HepG2 (cell line): ENCODE measurements at regions not wholly inside any gene's neighbourhood (a gene's known extent, or its start where the extent isn't known, plus 50 kb on each side); places are given as distances from the start of the nearest gene placed in this dataset.

Experiments used
- ATAC-seq: fragments of 200-7000 bp; cut with Tn5 transposase; 3 replicates; pipeline ENCODE4 v1.9.1; 2020; ENCODE audit warnings: mild to moderate bottlenecking, moderate library complexity
- BruUV-seq: library from RNA; stranded (reverse); fragments of 400-500 nt; replicated peaks from 2 replicates; lab custom pipeline; 2021; lab: Mats Ljungman, UMichigan
- CTCF ChIA-PET: fragments of 300-600 bp; formaldehyde crosslinking; extraction: SDS; loops from one replicate; lab custom pipeline; 2021; ENCODE audit warnings: low total read pairs, inconsistent platforms, low intra/inter-chr PET ratio; lab: Yijun Ruan, JAX
- POLR2A ChIA-PET: fragments of 350-600 bp; sonication (Branson Sonifier 250); formaldehyde crosslinking; loops from one replicate; lab custom pipeline; 2020; ENCODE audit warnings: antibody characterized with exemption, inconsistent platforms; lab: Yijun Ruan, JAX
- DNase-seq: peaks from one replicate; pipeline ENCODE4 v3.0.0-alpha.2; 2015; ENCODE audit warnings: low spot score
- FAIRE-seq: peaks from 3 replicates; lab custom pipeline; 2011; peaks lifted over from hg19 to GRCh38; lab: Jason Lieb, UNC
- H2AFZ ChIP-seq: one replicate; pipeline ENCODE4 v1.6.1; 2011; ENCODE audit warnings: low read length, inconsistent platforms
- H3K27ac ChIP-seq: fragments of 300-600 bp; 3 replicates; pipeline ENCODE4 v1.8.0; 2011; ENCODE audit warnings: mixed run types, mild to moderate bottlenecking, mixed read lengths, low read length, inconsistent platforms; ENCODE audit not compliant: insufficient read depth; ENCODE audit errors: extremely low read length
- H3K27me3 ChIP-seq, 2 experiments: fragments of 200-600 bp in 1 of 2; 2 replicates in 1 of 2; 3 replicates in 1 of 2; pipeline versions ENCODE4 v1.6.0 to v1.8.0; 2011; ENCODE audit warnings: low read length in 2 of 2, mild to moderate bottlenecking in 2 of 2, moderate library complexity in 2 of 2, inconsistent platforms in 1 of 2; ENCODE audit not compliant: insufficient read depth in 2 of 2, control insufficient read depth in 1 of 2
- H3K36me3 ChIP-seq, 2 experiments: fragments of 200-600 bp in 1 of 2; replicated peaks in 1 of 2; 2 replicates in 1 of 2; 3 replicates in 1 of 2; pipeline versions ENCODE4 v1.5.1 to v1.8.0; 2011; ENCODE audit warnings: low read length in 2 of 2, inconsistent platforms in 1 of 2; ENCODE audit not compliant: insufficient read depth in 2 of 2, control insufficient read depth in 1 of 2
- H3K4me1 ChIP-seq: 2 replicates; pipeline ENCODE4 v1.5.1; 2012; ENCODE audit warnings: low read length, inconsistent platforms; ENCODE audit not compliant: insufficient read depth
- H3K4me2 ChIP-seq: 2 replicates; pipeline ENCODE4 v1.6.0; 2011; ENCODE audit warnings: low read depth, low read length, inconsistent platforms
- H3K4me3 ChIP-seq, 3 experiments: fragments of 200-600 bp in 1 of 3; sonication (generic), shearing (Covaris generic) in 1 of 3; replicated peaks in 1 of 3; 2 replicates each; pipeline ENCODE4 v1.5.1; 2011 to 2016; ENCODE audit warnings: low read length in 3 of 3, inconsistent platforms in 2 of 3, low read depth in 2 of 3, mild to moderate bottlenecking in 2 of 3, control low read depth in 1 of 3, mixed read lengths in 1 of 3; ENCODE audit not compliant: insufficient read depth in 1 of 3
- H3K79me2 ChIP-seq: one replicate; pipeline ENCODE4 v1.6.1; 2011; ENCODE audit warnings: low read length, inconsistent platforms; ENCODE audit not compliant: insufficient read depth
- H3K9ac ChIP-seq: 2 replicates; pipeline ENCODE4 v1.6.0; 2011; ENCODE audit warnings: mild to moderate bottlenecking, low read depth, low read length, inconsistent platforms; ENCODE audit not compliant: insufficient read depth
- H3K9me3 ChIP-seq: 2 replicates; pipeline ENCODE4 v1.5.1; 2012; ENCODE audit warnings: mild to moderate bottlenecking, low read length
- H4K20me1 ChIP-seq: 2 replicates; pipeline ENCODE4 v1.6.0; 2011; ENCODE audit warnings: inconsistent platforms, mild to moderate bottlenecking, low read length, moderate library complexity; ENCODE audit not compliant: insufficient read depth
- AHR ChIP-seq: IDR thresholded peaks from 2 replicates; pipeline ENCODE4 v1.6.1; 2018; ENCODE audit warnings: missing genetic modification reagents, missing compliant biosample characterization
- CREB1 ChIP-seq, 2 experiments: fragments of 450-650 bp in 1 of 2; IDR thresholded peaks; 2 replicates each; pipeline ENCODE4 v1.6.1; 2016 to 2017; ENCODE audit warnings: control low read depth in 1 of 2, mild to moderate bottlenecking in 1 of 2, missing compliant biosample characterization in 1 of 2, missing genetic modification characterization in 1 of 2
- FOXM1 ChIP-seq: sonication (generic); formaldehyde crosslinking; IDR thresholded peaks from 2 replicates; pipeline ENCODE4 v1.5.0; 2020; ENCODE audit warnings: missing genetic modification reagents
- GABPA ChIP-seq, 2 experiments: IDR thresholded peaks; 2 replicates each; pipeline ENCODE4 v1.6.1; 2011 to 2016; ENCODE audit warnings: low read depth in 2 of 2, low read length in 1 of 2, missing biosample characterization in 1 of 2, missing genetic modification characterization in 1 of 2
- HNRNPK ChIP-seq: fragments of 200-400 bp; formaldehyde crosslinking; IDR thresholded peaks from 2 replicates; pipeline ENCODE4 v1.6.1; 2018; ENCODE audit warnings: low read length, low read depth, moderate library complexity, mild to moderate bottlenecking; ENCODE audit not compliant: poor library complexity, severe bottlenecking
- STAG1 ChIP-seq: sonication (generic); formaldehyde crosslinking; IDR thresholded peaks from 2 replicates; pipeline ENCODE4 v1.4.0; 2020; ENCODE audit warnings: missing genetic modification reagents
- TRIM22 ChIP-seq: fragments of 450-650 bp; IDR thresholded peaks from 2 replicates; pipeline ENCODE4 v1.6.1; 2017
- USF2 ChIP-seq, 2 experiments: sonication (generic) in 1 of 2; formaldehyde crosslinking in 1 of 2; IDR thresholded peaks; 2 replicates each; pipeline versions ENCODE4 v1.5.1 to v1.6.1; 2011 to 2020; ENCODE audit warnings: borderline replicate concordance in 1 of 2, low read depth in 1 of 2, low read length in 1 of 2, mild to moderate bottlenecking in 1 of 2, missing genetic modification reagents in 1 of 2, moderate library complexity in 1 of 2
- ZMAT3 ChIP-seq: sonication (generic); formaldehyde crosslinking; conservative IDR thresholded peaks from 2 replicates; pipeline ENCODE4 v1.7.0; 2021; ENCODE audit warnings: missing genetic modification reagents
- ZNF274 ChIP-seq: sonication (generic); formaldehyde crosslinking; IDR thresholded peaks from 2 replicates; pipeline ENCODE4 v1.5.1; 2020; ENCODE audit warnings: mild to moderate bottlenecking, missing genetic modification reagents
- ZNF414 ChIP-seq: sonication (generic); formaldehyde crosslinking; IDR thresholded peaks from 2 replicates; pipeline ENCODE4 v1.5.0; 2020; ENCODE audit warnings: missing genetic modification reagents
- ZNF503 ChIP-seq: sonication (generic); formaldehyde crosslinking; IDR thresholded peaks from 2 replicates; pipeline ENCODE4 v1.4.0; 2020; ENCODE audit warnings: missing genetic modification reagents
- ZNF576 ChIP-seq: sonication (generic); formaldehyde crosslinking; IDR thresholded peaks from 2 replicates; pipeline ENCODE4 v1.4.0; 2020; ENCODE audit warnings: mild to moderate bottlenecking, missing genetic modification reagents
- ZNF768 ChIP-seq: sonication (generic); formaldehyde crosslinking; IDR thresholded peaks from 2 replicates; pipeline ENCODE4 v1.4.0; 2020; ENCODE audit warnings: missing genetic modification reagents
- WGBS: methylation state at CpG from one replicate; pipeline ENCODE4 v1.1.6; 2017; ENCODE audit warnings: low lambda C conversion rate; 5-methylcytosine and 5-hydroxymethylcytosine counted together
- in situ Hi-C: cut with HindIII; loops from 2 replicates; pipeline ENCODE4 v1.10.0; 2017; ENCODE audit warnings: low pct_unique_long_range_greater_than_20kb; ENCODE audit not compliant: extremely low pct_ligation_motif_present
- intact Hi-C: fragments of 100-400 bp; cut with micrococcal nuclease; formaldehyde crosslinking; loops from one replicate; pipeline ENCODE4 v1.10.0; 2022; ENCODE audit not compliant: unreplicated experiment
- TF ChIP-seq, protein P1 (sequence below): sonication (generic); formaldehyde crosslinking; IDR thresholded peaks from 2 replicates; pipeline ENCODE4 v1.5.1; 2020; ENCODE audit warnings: mild to moderate bottlenecking, missing genetic modification reagents

DNA sequence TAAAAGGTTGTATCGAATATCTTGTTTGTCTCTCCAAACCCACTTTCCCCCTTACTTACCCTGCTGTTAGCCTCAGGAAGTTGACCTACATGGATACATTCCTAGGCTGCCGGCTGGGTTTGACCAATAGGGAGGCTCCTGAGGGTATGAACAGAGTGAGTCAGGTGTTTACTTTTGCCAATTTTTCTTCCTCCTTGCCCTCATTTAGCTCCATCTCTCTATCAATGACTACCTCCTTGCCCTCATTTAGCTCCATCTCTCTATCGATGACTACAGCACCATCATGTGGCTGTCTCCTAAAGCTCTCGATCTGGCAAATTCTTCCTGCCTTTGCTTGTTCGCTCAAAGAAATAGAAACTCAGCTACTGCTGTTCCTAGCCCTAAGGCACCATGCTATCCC, 571.9 kb upstream of the CRIM1 start:
- Histone ChIP-seq H3K9me3 (peaks cover 83% of the 10 kb centered on the region), H3K9ac (no peak overlapping the region), H3K4me2 (no peak overlapping the region), H2AFZ (no peak overlapping the region), H4K20me1 (no peaks in the 10 kb centered on the region), H3K36me3 (no peaks in the 10 kb centered on the region), H3K27me3 (no peaks in the 10 kb centered on the region), H3K4me1 (no peaks in the 10 kb centered on the region), H3K27ac (no peak overlapping the region), H3K79me2 (no peaks in the 10 kb centered on the region), H3K4me3 (no peak overlapping the region)
- ChIA-PET POLR2A (no interaction called here), CTCF (no interaction called here)
- FAIRE-seq: no peak
- WGBS: 17% methylated on average over 5 of the region's 5 CpGs
- ATAC-seq: no peak
- in situ Hi-C loops (no loop called here), intact Hi-C loops (no loop called here)
- no TSS peak for BruUV-seq
- peak; percentile 32 for DNase-seq
- TF ChIP-seq, protein P1, sequence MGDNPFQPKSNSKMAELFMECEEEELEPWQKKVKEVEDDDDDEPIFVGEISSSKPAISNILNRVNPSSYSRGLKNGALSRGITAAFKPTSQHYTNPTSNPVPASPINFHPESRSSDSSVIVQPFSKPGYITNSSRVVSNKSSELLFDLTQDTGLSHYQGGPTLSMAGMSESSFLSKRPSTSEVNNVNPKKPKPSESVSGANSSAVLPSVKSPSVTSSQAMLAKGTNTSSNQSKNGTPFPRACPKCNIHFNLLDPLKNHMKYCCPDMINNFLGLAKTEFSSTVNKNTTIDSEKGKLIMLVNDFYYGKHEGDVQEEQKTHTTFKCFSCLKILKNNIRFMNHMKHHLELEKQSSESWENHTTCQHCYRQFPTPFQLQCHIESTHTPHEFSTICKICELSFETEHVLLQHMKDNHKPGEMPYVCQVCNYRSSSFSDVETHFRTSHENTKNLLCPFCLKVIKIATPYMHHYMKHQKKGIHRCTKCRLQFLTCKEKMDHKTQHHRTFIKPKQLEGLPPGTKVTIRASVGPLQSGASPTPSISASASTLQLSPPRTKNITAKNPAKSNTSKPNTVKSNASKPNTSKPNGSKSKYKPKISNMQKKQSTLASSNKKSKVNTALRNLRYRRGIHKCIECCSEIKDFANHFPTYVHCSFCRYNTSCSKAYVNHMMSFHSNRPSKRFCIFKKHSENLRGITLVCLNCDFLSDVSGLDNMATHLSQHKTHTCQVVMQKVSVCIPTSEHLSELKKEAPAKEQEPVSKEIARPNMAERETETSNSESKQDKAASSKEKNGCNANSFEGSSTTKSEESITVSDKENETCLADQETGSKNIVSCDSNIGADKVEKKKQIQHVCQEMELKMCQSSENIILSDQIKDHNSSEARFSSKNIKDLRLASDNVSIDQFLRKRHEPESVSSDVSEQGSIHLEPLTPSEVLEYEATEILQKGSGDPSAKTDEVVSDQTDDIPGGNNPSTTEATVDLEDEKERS (CRISPR knock-in tag): no peak
- TF ChIP-seq ZNF503 (CRISPR knock-in tag) (no peak), HNRNPK (no peak), CREB1 (IDR thresholded peaks at IDR 0.05) (no peak), CREB1 (CRISPR knock-in tag; IDR thresholded peaks at IDR 0.05) (no peak), AHR (CRISPR knock-in tag) (no peak), ZNF576 (CRISPR knock-in tag) (no peak), ZMAT3 (CRISPR knock-in tag) (no peak), ZNF768 (CRISPR knock-in tag) (no peak), STAG1 (no peak), ZNF274 (CRISPR knock-in tag) (no peak), TRIM22 (no peak), FOXM1 (no peak), GABPA (IDR thresholded peaks at IDR 0.05; ENCODE audit: low read depth, low read length) (no peak), GABPA (CRISPR knock-in tag; IDR thresholded peaks at IDR 0.05; ENCODE audit: low read depth) (no peak), ZNF414 (CRISPR knock-in tag) (no peak), USF2 (IDR thresholded peaks at IDR 0.05; ENCODE audit: low read depth, low read length) (no peak), USF2 (CRISPR knock-in tag; IDR thresholded peaks at IDR 0.05; ENCODE audit: borderline replicate concordance) (no peak)
